VCaP (cell line): ENCODE measurements at regions not wholly inside any gene's neighbourhood (a gene's known extent, or its start where the extent isn't known, plus 50 kb on each side); places are given as distances from the start of the nearest gene placed in this dataset.
A peak's percentile ranks its signal among the peaks of the same experiment; 100 is the strongest.

Source experiments
- H3K27ac ChIP-seq: fragments of 450-650 bp; 2 replicates; pipeline ENCODE4 v1.5.1; 2017
- CTCF ChIP-seq: fragments of 450-650 bp; conservative IDR thresholded peaks from 2 replicates; pipeline ENCODE4 v1.5.1; 2017; ENCODE audit warnings: mild to moderate bottlenecking, moderate library complexity

- TF ChIP-seq CTCF, result no peak
- no peak overlapping the region for H3K27ac ChIP-seq
These were observed 84.7 kb downstream of the NDUFS5 start for GRCh38 chr1:39110882-39111281.

- H3K27ac ChIP-seq, result no peak overlapping the region
- TF ChIP-seq CTCF, result no peak
These were observed 87.1 kb downstream of the NDUFS5 start for GRCh38 chr1:39113109-39113743.

- peak overlapping the region; percentile 72 for H3K27ac ChIP-seq
- TF ChIP-seq CTCF, result no peak
These were observed 89.0 kb upstream of the MACF1 start for GRCh38 chr1:39115271-39116110.

- H3K27ac ChIP-seq, result peak overlapping the region; percentile 72
- TF ChIP-seq CTCF, result no peak
These were observed 88.3 kb upstream of the MACF1 start for GRCh38 chr1:39116116-39116607.

GRCh38 chr1:39116860-39117728 is 87.4 kb upstream of the MACF1 start:
- H3K27ac ChIP-seq, result peak overlapping the region; percentile 72
- TF ChIP-seq CTCF, result no peak

DNA sequence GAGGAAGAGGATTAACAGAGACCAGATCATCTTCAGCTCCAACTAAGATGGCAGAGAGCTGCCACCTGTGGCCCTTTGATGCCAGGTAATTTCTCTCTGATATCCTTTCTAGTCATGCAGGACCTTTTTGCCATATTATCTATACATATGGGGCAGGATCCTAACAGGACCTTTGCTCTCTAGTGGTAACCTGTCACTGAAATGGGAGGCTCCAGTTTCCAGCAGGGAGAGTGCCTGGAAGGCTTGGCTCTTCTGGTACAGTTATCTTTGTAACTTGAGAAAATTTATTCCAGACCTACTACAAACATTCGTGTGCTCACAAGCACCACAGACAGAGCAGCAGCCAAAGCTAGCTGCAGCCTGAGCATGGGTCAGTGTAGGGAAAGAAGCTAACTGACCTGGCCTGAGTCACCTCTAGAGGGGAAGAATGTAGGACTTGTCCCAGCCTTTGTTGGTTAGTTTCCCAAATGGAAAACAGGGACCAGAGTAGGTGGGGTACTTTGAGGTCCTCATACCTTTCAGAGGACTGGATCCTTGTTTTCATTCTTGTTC is 86.5 kb upstream of the MACF1 start:
- H3K27ac ChIP-seq, result peak overlapping the region; percentile 72

More for the DNA sequence above, 86.5 kb upstream of the MACF1 start:
- TF ChIP-seq CTCF, result no peak
